ENCODE measurements at regions not wholly inside any gene's neighbourhood (a gene's known extent, or its start where the extent isn't known, plus 50 kb on each side); places are given as distances from the start of the nearest gene placed in this dataset.

GRCh38 chr2:150640039-150640438 is 152.6 kb upstream of the RND3 start:
- no peak for TF ChIP-seq CTCF (IDR thresholded peaks at IDR 0.05; ENCODE audit: extremely low read depth, missing control alignments)

GRCh38 chr2:150639383-150639782 is 151.9 kb upstream of the RND3 start:
- DNase-seq (ENCODE audit: low spot score), result no peak
- no peak for TF ChIP-seq CTCF (IDR thresholded peaks at IDR 0.05; ENCODE audit: extremely low read depth, missing control alignments)

More at GRCh38 chr2:150640039-150640438, 152.6 kb upstream of the RND3 start:
- no peak for DNase-seq (ENCODE audit: low spot score)

DNA sequence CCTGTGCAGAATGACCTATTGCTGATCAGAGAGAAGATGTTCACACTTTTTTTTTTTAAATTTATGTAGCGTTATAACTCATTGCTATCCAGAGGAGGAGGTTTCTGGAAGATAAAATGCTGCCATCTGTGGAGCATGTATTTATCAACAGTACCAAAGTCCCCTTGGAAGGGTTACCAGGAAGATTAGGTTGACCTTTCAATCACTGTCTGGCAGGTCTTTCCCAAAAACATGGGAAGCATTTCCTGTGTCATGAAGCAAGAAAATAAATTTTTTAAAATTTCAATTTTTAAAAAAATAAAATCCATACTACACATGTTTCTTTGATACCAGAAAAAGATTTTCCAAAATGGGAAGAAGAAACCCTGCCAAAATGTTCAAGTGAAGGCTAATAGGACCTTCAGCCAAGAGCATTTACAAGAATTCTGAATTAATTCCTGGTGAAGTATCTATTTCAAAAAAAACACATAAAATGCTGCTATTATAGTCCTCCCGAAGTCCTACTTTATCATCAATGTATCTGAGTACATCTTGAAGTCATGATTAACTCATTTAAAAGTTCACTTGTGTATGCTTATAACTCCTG is 143.9 kb upstream of the RND3 start:
- no peak for TF ChIP-seq CTCF (IDR thresholded peaks at IDR 0.05; ENCODE audit: extremely low read depth, missing control alignments)
- no peak for DNase-seq (ENCODE audit: low spot score)

DNA sequence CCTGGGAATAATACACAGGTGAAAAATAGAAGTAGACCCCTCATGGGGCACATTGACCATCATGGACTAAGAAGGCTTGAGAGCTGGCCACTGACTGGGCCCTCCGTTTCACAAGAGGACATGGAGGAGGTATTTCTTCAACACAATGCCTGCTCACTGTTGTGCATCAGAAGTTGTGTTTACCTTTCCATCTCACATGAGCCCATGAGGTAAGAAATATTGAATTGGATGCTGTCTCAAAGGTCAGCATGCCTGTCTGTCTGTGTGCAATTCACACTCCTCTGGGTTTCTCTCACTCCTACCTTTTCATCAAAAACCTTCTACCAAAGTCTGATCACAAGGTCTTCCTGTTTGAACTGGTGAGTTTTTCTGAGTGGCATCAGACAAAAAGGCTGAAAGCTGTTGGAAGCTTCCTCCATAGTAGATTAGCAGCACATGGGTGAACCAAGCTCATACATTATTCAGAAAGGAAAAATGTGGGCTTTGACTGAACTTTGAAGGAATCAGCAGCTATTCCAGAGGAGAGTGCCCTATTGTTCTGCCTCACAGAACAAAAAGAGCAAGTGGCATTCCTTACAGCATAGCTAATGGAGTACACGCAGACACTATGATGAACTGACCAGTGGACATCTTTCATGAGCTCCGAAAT is 143.2 kb upstream of the RND3 start:
- DNase-seq (ENCODE audit: low spot score), result no peak
- no peak for TF ChIP-seq CTCF (IDR thresholded peaks at IDR 0.05; ENCODE audit: extremely low read depth, missing control alignments)

DNA sequence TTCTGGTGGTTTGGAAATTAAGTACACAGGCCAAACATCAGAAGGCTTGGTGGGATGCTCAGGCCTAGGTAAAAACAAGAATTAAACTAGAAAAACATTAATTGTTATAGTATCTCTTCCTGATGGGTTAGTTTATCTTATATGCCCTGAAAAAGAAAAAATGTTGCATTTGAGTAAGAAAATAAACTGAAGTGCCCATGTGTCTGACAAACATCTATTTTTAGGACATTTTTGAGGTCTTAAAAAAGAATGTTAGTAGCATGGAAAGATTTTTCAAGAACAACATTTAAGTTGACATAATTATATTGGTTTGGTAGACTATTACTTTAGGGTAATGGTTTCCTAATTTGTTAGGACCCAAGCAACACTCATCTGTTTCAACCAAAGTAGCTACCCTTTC is 140.1 kb upstream of the RND3 start:
- TF ChIP-seq CTCF (IDR thresholded peaks at IDR 0.05; ENCODE audit: extremely low read depth, missing control alignments), result no peak
- DNase-seq (ENCODE audit: low spot score), result no peak

DNA sequence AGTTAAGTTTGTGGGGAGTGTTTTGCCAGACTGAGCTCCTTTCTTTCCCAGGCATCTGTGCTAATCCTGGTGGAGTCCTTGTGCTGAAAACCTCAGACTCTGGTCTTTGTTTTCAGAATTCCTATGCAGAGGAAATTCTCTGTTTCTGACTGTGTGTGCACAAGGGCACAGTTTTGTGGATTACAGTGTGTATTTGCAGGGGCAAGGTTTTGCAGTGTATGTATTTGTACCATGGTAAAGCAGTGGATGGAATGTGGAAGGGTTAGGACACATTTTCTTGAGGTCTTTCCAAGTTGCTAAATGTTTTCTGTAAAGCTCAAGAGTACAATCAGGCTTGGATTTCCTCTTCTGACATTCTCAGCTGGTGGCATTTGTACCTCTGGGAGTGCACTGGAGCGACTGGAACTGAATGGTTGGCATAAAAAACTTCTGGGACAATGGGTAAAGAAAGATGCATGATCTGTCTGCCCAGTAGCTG is 139.5 kb upstream of the RND3 start:
- TF ChIP-seq CTCF (IDR thresholded peaks at IDR 0.05; ENCODE audit: extremely low read depth, missing control alignments), result no peak
- no peak for DNase-seq (ENCODE audit: low spot score)

DNA sequence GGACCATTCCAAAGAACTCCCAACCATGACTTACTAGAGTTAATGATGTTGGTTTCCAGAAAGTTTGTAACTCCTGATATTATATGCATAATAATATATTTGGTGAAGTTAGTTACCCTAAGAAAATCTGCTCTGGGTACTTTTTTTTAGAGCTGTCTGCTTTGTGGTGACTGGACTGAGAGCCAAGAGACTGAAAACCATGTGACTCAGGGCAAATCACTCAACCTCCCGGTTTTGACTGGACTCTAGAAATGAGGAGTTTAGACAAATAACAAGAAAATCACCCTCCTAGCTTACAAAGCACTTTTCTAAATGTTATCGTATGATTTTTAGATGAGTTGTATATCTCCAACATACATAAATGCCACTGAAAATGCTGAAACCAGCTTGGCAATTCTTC is 138.3 kb upstream of the RND3 start:
- no peak for DNase-seq (ENCODE audit: low spot score)
- no peak for TF ChIP-seq CTCF (IDR thresholded peaks at IDR 0.05; ENCODE audit: extremely low read depth, missing control alignments)
